ENCODE measurements at regions not wholly inside any gene's neighbourhood (a gene's known extent, or its start where the extent isn't known, plus 50 kb on each side); places are given as distances from the start of the nearest gene placed in this dataset.

GRCh38 chr13:34411177-34411576 lies 530.9 kb upstream of the NBEA start:
- H2AFZ ChIP-seq (ENCODE audit: insufficient read depth, low read depth, low read length, poor library complexity, severe bottlenecking), result no peak overlapping the region
- no peak for ATAC-seq (ENCODE audit: low read depth)
- H3K4me3 Mint-ChIP-seq, result no peak overlapping the region
- no peak overlapping the region for H3K4me3 ChIP-seq (ENCODE audit: control extremely low read depth in 1 of 5, extremely low read depth in 1 of 5, insufficient read depth in 1 of 5, low read depth in 2 of 5, low read length in 4 of 5)
- no peak overlapping the region for H3K4me2 ChIP-seq (replicated peaks; ENCODE audit: low read depth, low read length, poor library complexity, severe bottlenecking)
- no peaks in the 10 kb centered on the region for H4K20me1 ChIP-seq (ENCODE audit: control insufficient read depth, insufficient read depth, low read length, poor library complexity, severe bottlenecking)
- H3K27me3 Mint-ChIP-seq, result no peaks in the 10 kb centered on the region
- no peak overlapping the region for H3K9ac ChIP-seq (ENCODE audit: low read length)
- no peaks in the 10 kb centered on the region for H3K36me3 ChIP-seq (replicated peaks in 1 of 2; ENCODE audit: control extremely low read depth in 1 of 2, control insufficient read depth in 1 of 2, extremely low read depth in 1 of 2, insufficient read depth in 2 of 2, low read length in 1 of 2)
- no peak for DNase-seq
- H3K79me2 ChIP-seq (ENCODE audit: control insufficient read depth, insufficient read depth, low read length), result no peaks in the 10 kb centered on the region
- no peaks in the 10 kb centered on the region for H3K4me1 ChIP-seq (ENCODE audit: control insufficient read depth in 2 of 2, insufficient read depth in 2 of 2, low read length in 2 of 2)
- ChIA-PET POLR2A (no interaction called here), CTCF (no interaction called here)
- H3K4me1 Mint-ChIP-seq, result no peaks in the 10 kb centered on the region
- no peak overlapping the region for H3K27ac Mint-ChIP-seq
- no CpG with 5 or more reads among the region's 1 CpG for WGBS (ENCODE audit: insufficient coverage)
- H3K27me3 ChIP-seq (replicated peaks in 1 of 4; ENCODE audit: control extremely low read depth in 1 of 4, control insufficient read depth in 3 of 4, insufficient read depth in 4 of 4, low read length in 3 of 4), result no peaks in the 10 kb centered on the region
- H3K9me3 Mint-ChIP-seq (ENCODE audit: insufficient read depth), result peaks cover 3% of the 10 kb centered on the region
- intact Hi-C loops (cut with micrococcal nuclease), result no loop called here
- peaks cover 0 to 3% (median 2%) of the 10 kb centered on the region in 3 donors for H3K9me3 ChIP-seq (ENCODE audit: control extremely low read depth in 1 of 3, control insufficient read depth in 2 of 3, insufficient read depth in 1 of 3, low read length in 2 of 3)
- H3K27ac ChIP-seq (ENCODE audit: low read length in 2 of 2), result no peak overlapping the region
- TF ChIP-seq CTCF (IDR thresholded peaks at IDR 0.05), result no peak
- no peak for TF ChIP-seq EZH2 (IDR thresholded peaks at IDR 0.05; ENCODE audit: borderline replicate concordance, insufficient read depth, low read depth, low read length, poor library complexity, severe bottlenecking)

- no peak for TF ChIP-seq CTCF (IDR thresholded peaks at IDR 0.05)
- TF ChIP-seq EZH2 (IDR thresholded peaks at IDR 0.05; ENCODE audit: borderline replicate concordance, insufficient read depth, low read depth, low read length, poor library complexity, severe bottlenecking), result no peak
- no peak overlapping the region for H3K9ac ChIP-seq (ENCODE audit: low read length)
- POLR2A ChIA-PET, result no interaction called here
Measured at GRCh38 chr13:34411894-34412293, 530.2 kb upstream of the NBEA start.

More at GRCh38 chr13:34411894-34412293, 530.2 kb upstream of the NBEA start:
- Histone ChIP-seq H2AFZ (ENCODE audit: insufficient read depth, low read depth, low read length, poor library complexity, severe bottlenecking) (no peak overlapping the region), H3K4me2 (replicated peaks; ENCODE audit: low read depth, low read length, poor library complexity, severe bottlenecking) (no peak overlapping the region), H4K20me1 (ENCODE audit: control insufficient read depth, insufficient read depth, low read length, poor library complexity, severe bottlenecking) (no peaks in the 10 kb centered on the region), H3K9me3 (ENCODE audit: control extremely low read depth in 1 of 3, control insufficient read depth in 2 of 3, insufficient read depth in 1 of 3, low read length in 2 of 3) (peaks cover 0 to 3% (median 2%) of the 10 kb centered on the region in 3 donors), H3K79me2 (ENCODE audit: control insufficient read depth, insufficient read depth, low read length) (no peaks in the 10 kb centered on the region), H3K27me3 (replicated peaks in 1 of 4; ENCODE audit: control extremely low read depth in 1 of 4, control insufficient read depth in 3 of 4, insufficient read depth in 4 of 4, low read length in 3 of 4) (no peaks in the 10 kb centered on the region), H3K4me1 (ENCODE audit: control insufficient read depth in 2 of 2, insufficient read depth in 2 of 2, low read length in 2 of 2) (no peaks in the 10 kb centered on the region), H3K4me3 (ENCODE audit: control extremely low read depth in 1 of 5, extremely low read depth in 1 of 5, insufficient read depth in 1 of 5, low read depth in 2 of 5, low read length in 4 of 5) (no peak overlapping the region), H3K27ac (ENCODE audit: low read length in 2 of 2) (no peak overlapping the region), H3K36me3 (replicated peaks in 1 of 2; ENCODE audit: control extremely low read depth in 1 of 2, control insufficient read depth in 1 of 2, extremely low read depth in 1 of 2, insufficient read depth in 2 of 2, low read length in 1 of 2) (no peaks in the 10 kb centered on the region)
- 100% methylated on average over 1 of the region's 4 CpGs for WGBS (ENCODE audit: insufficient coverage)
- Mint-ChIP-seq H3K4me3 (no peak overlapping the region), H3K9me3 (ENCODE audit: insufficient read depth) (peaks cover 3% of the 10 kb centered on the region), H3K4me1 (no peaks in the 10 kb centered on the region), H3K27me3 (no peaks in the 10 kb centered on the region), H3K27ac (no peak overlapping the region)
- ATAC-seq (ENCODE audit: low read depth), result no peak
- CTCF ChIA-PET, result no interaction called here
- no peak for DNase-seq
- intact Hi-C loops (cut with micrococcal nuclease), result no loop called here
